ENCODE measurements at regions not wholly inside any gene's neighbourhood (a gene's known extent, or its start where the extent isn't known, plus 50 kb on each side); places are given as distances from the start of the nearest gene placed in this dataset.
A peak's percentile ranks its signal among the peaks of the same experiment; 100 is the strongest.

DNA sequence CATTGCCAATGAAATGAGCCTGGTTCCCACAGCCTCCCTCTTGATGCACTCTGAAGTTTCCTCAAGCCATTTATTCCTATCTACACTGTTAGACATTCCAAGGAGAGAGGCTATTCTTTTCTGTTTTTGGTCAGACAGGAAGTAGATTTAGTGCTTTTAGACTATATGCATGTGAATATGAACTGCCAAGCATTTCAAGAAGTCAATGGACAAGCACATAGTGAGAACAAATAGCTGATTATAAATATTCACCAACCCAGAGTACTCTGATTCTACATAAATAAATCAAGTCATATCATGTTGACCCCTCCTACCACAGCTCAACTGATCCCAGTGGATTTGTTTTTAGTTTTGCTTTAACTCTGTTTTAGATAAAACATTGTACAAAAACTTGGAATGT, 412.5 kb upstream of the RARB start:
- TF ChIP-seq, protein P1, sequence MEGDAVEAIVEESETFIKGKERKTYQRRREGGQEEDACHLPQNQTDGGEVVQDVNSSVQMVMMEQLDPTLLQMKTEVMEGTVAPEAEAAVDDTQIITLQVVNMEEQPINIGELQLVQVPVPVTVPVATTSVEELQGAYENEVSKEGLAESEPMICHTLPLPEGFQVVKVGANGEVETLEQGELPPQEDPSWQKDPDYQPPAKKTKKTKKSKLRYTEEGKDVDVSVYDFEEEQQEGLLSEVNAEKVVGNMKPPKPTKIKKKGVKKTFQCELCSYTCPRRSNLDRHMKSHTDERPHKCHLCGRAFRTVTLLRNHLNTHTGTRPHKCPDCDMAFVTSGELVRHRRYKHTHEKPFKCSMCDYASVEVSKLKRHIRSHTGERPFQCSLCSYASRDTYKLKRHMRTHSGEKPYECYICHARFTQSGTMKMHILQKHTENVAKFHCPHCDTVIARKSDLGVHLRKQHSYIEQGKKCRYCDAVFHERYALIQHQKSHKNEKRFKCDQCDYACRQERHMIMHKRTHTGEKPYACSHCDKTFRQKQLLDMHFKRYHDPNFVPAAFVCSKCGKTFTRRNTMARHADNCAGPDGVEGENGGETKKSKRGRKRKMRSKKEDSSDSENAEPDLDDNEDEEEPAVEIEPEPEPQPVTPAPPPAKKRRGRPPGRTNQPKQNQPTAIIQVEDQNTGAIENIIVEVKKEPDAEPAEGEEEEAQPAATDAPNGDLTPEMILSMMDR (conservative IDR thresholded peaks at IDR 0.05), result no peak
- no peak for TF ChIP-seq ZFX (IDR thresholded peaks at IDR 0.05)
- H3K27ac ChIP-seq, result no peak overlapping the region

DNA sequence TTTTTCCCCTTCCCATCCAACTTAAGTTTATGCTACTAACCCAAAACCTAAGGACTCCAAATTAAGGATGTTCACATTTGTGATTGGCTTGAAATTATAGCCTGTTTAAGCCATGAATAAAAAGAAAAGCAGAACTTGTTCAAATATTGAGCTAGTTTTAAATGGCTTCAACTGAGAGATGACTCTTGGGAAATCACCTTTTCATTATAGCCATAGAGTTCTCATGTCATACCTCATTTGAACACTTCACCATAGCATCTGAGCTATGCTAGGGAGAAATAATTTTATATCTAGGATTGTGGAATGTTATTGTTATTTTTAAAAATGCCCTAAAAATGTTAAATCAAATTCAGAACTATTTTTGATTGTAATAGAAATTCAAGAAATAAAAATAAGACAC, 409.2 kb upstream of the RARB start:
- TF ChIP-seq, protein P1 (conservative IDR thresholded peaks at IDR 0.05), result no peak
- no peak for TF ChIP-seq ZFX (IDR thresholded peaks at IDR 0.05)
- no peak overlapping the region for H3K27ac ChIP-seq

DNA sequence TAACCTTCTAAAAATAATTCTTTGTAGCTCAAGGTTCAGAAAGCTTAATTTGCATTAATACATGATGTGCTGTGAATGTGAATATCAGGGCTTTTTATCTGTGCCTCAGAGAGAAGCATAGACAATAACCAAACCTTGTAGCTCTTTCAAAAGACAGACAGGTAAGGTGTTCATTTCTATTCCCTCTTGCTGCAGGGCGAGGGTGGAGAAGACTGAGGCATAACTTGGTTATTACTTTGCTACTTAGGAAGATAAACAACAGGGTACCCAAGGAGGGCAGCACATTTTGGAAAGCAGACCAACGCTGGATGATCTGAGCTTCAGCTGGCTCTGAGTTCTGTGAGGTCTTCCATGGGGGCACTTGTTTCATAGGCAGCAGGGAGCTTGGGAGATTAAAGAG, 408.6 kb upstream of the RARB start:
- no peak overlapping the region for H3K27ac ChIP-seq
- no peak for TF ChIP-seq ZFX (IDR thresholded peaks at IDR 0.05)
- TF ChIP-seq, protein P1 (conservative IDR thresholded peaks at IDR 0.05), result no peak

DNA sequence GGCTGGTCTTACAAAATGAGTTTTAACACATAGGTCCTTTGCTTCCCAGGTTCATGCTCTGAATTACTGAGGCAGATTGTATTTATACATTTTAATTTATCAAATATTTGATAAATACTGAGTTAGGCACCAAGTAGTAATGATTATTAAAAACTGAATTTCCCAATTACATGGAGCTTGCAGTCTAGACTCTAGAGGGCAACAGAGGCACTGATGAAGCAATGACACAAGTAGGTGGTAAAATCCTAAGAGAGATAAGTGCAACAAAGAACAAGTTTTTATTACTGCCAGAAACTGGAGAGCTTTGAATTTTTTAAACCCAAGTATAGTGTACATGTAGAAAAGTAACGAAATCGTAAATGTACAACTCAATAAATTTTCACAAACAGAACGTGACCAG, 406.2 kb upstream of the RARB start:
- H3K27ac ChIP-seq, result no peak overlapping the region
- no peak for TF ChIP-seq ZFX (IDR thresholded peaks at IDR 0.05)
- TF ChIP-seq, protein P1 (conservative IDR thresholded peaks at IDR 0.05), result peak; percentile 61

DNA sequence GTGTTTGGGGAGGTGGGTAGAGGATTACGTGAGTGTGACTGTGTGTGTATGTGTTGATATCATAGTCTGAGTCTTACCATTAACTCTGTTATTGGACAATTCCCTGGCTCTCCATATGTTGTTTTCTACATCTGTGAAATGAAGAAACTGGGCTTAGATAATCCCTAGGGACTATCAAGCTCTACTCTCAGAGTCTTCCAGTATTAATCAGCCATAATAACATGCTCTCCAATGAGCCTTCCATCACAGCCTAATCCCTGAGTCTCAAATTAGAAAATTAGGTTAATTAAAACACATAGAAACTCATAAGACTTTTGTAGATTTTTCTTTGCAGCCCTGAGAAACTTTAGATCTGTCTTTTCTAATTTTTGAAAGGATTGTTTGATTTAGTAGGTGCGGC, 404.2 kb upstream of the RARB start:
- H3K27ac ChIP-seq, result no peak overlapping the region
- no peak for TF ChIP-seq ZFX (IDR thresholded peaks at IDR 0.05)
- TF ChIP-seq, protein P1 (conservative IDR thresholded peaks at IDR 0.05), result no peak

DNA sequence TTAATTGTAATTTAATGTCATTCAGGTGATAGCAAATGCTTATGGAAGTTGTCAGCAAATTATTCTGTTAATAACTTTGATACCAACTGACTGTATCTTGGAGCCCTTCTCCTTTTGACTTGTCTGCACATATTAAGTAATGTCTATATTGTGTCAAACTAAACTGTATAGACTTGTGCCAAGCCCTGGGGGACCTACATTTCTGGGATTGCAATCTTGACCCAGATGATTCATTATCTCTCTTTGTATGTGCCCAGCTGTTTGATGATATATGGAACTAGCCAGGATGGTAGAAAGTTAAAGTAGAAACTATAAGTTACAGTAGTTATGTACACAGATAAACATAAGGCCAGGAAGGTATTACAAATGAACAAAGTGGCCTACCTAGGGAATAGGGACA, 402.8 kb upstream of the RARB start:
- no peak for TF ChIP-seq ZFX (IDR thresholded peaks at IDR 0.05)
- TF ChIP-seq, protein P1 (conservative IDR thresholded peaks at IDR 0.05), result no peak
- H3K27ac ChIP-seq, result no peak overlapping the region

DNA sequence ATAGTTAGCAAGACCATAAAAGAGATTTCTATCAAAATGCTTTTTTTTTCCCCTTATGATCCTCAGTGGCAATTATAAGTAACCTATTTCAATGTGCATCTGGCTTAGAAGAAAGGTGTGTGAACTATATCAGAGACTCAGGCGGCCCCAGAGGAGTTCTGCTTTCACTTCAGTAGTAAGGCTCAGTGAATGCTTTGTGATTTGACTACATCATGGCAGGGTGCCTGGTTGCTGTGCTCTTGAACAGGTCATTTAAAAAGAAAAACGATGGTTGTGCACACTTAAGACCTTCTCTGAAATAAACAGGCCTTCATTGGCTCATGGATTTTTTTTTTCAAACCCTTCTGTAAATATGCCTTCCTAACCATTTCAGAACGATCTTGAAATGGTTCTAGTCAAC, 400.4 kb upstream of the RARB start:
- H3K27ac ChIP-seq, result no peak overlapping the region
- no peak for TF ChIP-seq ZFX (IDR thresholded peaks at IDR 0.05)
- TF ChIP-seq, protein P1 (conservative IDR thresholded peaks at IDR 0.05), result no peak

Data from C4-2B (cell line).